ENCODE measurements at regions not wholly inside any gene's neighbourhood (a gene's known extent, or its start where the extent isn't known, plus 50 kb on each side); places are given as distances from the start of the nearest gene placed in this dataset.
A peak's percentile ranks its signal among the peaks of the same experiment; 100 is the strongest.

GRCh38 chr6:25016014-25016720, 80.4 kb upstream of the RIPOR2 start:
- Histone ChIP-seq H3K4me3 (ENCODE audit: low read length) (no peak overlapping the region), H3K36me3 (ENCODE audit: insufficient read depth, low read length) (peaks cover 9% of the 10 kb centered on the region), H3K27ac (ENCODE audit: low read depth in 1 of 2, low read length in 2 of 2) (no peak overlapping the region), H3K4me1 (ENCODE audit: insufficient read depth, low read length) (peaks cover 35% of the 10 kb centered on the region), H3K9me3 (ENCODE audit: control insufficient read depth in 1 of 2, insufficient read depth in 1 of 2, low read length in 2 of 2) (no peaks in the 10 kb centered on the region), H3K27me3 (ENCODE audit: control insufficient read depth in 1 of 2, insufficient read depth in 2 of 2, low read length in 2 of 2) (no peaks in the 10 kb centered on the region)
- no peaks in the 10 kb centered on the region for H3K27me3 Mint-ChIP-seq
- no peak overlapping the region for H3K4me3 Mint-ChIP-seq
- CTCF ChIA-PET = interaction anchor here (0.7 to 7.9 kb wide), 7 partner anchors 10 to 160 kb away, joined by 3 to 95 read pairs (median 37); no protein-coding TSS in a partner anchor
- ATAC-seq (ENCODE audit: poor library complexity) (no peak), DNase-seq (no peak)
- H3K9me3 Mint-ChIP-seq = no peaks in the 10 kb centered on the region
- peak overlapping the region; percentile 89 for H3K27ac Mint-ChIP-seq
- H3K4me1 Mint-ChIP-seq (ENCODE audit: low read depth) = peaks cover 58% of the 10 kb centered on the region
- intact Hi-C loops (cut with DNase I, micrococcal nuclease) = loop anchor here (5.0 kb wide), 2 partner anchors 294 to 309 kb away; no protein-coding TSS in a partner anchor
- TF ChIP-seq, protein P1, sequence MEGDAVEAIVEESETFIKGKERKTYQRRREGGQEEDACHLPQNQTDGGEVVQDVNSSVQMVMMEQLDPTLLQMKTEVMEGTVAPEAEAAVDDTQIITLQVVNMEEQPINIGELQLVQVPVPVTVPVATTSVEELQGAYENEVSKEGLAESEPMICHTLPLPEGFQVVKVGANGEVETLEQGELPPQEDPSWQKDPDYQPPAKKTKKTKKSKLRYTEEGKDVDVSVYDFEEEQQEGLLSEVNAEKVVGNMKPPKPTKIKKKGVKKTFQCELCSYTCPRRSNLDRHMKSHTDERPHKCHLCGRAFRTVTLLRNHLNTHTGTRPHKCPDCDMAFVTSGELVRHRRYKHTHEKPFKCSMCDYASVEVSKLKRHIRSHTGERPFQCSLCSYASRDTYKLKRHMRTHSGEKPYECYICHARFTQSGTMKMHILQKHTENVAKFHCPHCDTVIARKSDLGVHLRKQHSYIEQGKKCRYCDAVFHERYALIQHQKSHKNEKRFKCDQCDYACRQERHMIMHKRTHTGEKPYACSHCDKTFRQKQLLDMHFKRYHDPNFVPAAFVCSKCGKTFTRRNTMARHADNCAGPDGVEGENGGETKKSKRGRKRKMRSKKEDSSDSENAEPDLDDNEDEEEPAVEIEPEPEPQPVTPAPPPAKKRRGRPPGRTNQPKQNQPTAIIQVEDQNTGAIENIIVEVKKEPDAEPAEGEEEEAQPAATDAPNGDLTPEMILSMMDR (IDR thresholded peaks at IDR 0.05) = no peak
- POLR2A ChIA-PET = interaction anchor here (0.9 to 3.8 kb wide), 4 partner anchors 25 to 160 kb away, joined by 4 to 26 read pairs (median 14); no protein-coding TSS in a partner anchor
- no peaks in the 10 kb centered on the region for H3K36me3 Mint-ChIP-seq (ENCODE audit: low read depth)

GRCh38 chr6:25017486-25017885, 81.7 kb upstream of the RIPOR2 start:
- TF ChIP-seq, protein P1 (IDR thresholded peaks at IDR 0.05) = no peak
- ChIA-PET CTCF (interaction anchor here (0.6 to 7.9 kb wide), 51 partner anchors 9 to 975 kb away, joined by 3 to 95 read pairs (median 5); partner anchors contain the start of gene RIPOR2), POLR2A (interaction anchor here (0.9 to 3.4 kb wide), 32 partner anchors 9 to 436 kb away, joined by 3 to 53 read pairs (median 6); partner anchors contain the start of genes C6orf62 and RIPOR2)
- H3K4me3 Mint-ChIP-seq = peak overlapping the region; percentile 46
- no peaks in the 10 kb centered on the region for H3K27me3 Mint-ChIP-seq
- Histone ChIP-seq H3K4me3 (ENCODE audit: low read length) (no peak overlapping the region), H3K27ac (ENCODE audit: low read depth in 1 of 2, low read length in 2 of 2) (peak overlapping the region; percentile 44 to 50), H3K4me1 (ENCODE audit: insufficient read depth, low read length) (peaks cover 35% of the 10 kb centered on the region), H3K27me3 (ENCODE audit: control insufficient read depth in 1 of 2, insufficient read depth in 2 of 2, low read length in 2 of 2) (no peaks in the 10 kb centered on the region), H3K36me3 (ENCODE audit: insufficient read depth, low read length) (peaks cover 9% of the 10 kb centered on the region), H3K9me3 (ENCODE audit: control insufficient read depth in 1 of 2, insufficient read depth in 1 of 2, low read length in 2 of 2) (no peaks in the 10 kb centered on the region)
- intact Hi-C loops (cut with DNase I, micrococcal nuclease) = loop anchor here (5.0 kb wide), 2 partner anchors 295 to 310 kb away; no protein-coding TSS in a partner anchor
- H3K9me3 Mint-ChIP-seq = no peaks in the 10 kb centered on the region
- no peaks in the 10 kb centered on the region for H3K36me3 Mint-ChIP-seq (ENCODE audit: low read depth)
- ATAC-seq (ENCODE audit: poor library complexity) (no peak), DNase-seq (peak in 1 of 14 experiments; percentile 23)
- H3K4me1 Mint-ChIP-seq (ENCODE audit: low read depth) = peaks cover 50% of the 10 kb centered on the region
- peak overlapping the region; percentile 89 for H3K27ac Mint-ChIP-seq

DNA sequence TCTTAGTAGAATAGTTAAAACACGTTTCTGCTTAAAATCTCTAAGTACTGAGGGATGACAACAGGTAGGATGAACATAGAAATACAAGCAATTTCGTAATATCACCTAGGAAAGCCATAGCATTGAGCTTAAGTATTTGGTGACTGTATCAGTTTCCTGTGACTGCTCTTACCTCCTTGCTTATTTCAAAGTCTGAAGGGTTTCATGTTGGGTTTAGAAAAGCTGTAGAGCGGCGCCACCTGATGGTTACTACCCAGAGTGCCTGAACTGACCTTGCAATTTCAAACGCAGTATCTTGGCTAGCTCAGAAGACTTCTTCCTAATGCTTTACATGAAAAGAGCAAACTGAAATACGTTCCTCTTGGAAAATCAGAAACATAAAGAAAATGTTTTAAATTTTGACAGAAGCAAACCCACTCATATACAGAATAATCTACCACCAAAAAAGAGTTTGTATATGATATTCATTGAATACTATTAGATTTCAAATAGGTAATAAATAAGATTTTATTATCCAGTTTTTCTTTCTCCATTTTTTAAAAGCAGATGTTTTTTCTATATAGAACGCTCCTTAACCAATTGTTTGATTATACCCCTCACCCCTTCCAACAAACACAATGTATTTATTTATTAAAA, 82.3 kb upstream of the RIPOR2 start:
- Mint-ChIP-seq H3K27me3 (no peaks in the 10 kb centered on the region), H3K4me1 (ENCODE audit: low read depth) (peaks cover 44% of the 10 kb centered on the region), H3K36me3 (ENCODE audit: low read depth) (no peaks in the 10 kb centered on the region), H3K4me3 (peak overlapping the region; percentile 46), H3K9me3 (no peaks in the 10 kb centered on the region), H3K27ac (peak overlapping the region; percentile 89)
- ATAC-seq (ENCODE audit: poor library complexity) = peak; percentile 75
- Histone ChIP-seq H3K9me3 (ENCODE audit: control insufficient read depth in 1 of 2, insufficient read depth in 1 of 2, low read length in 2 of 2) (no peaks in the 10 kb centered on the region), H3K36me3 (ENCODE audit: insufficient read depth, low read length) (peaks cover 9% of the 10 kb centered on the region), H3K27me3 (ENCODE audit: control insufficient read depth in 1 of 2, insufficient read depth in 2 of 2, low read length in 2 of 2) (no peaks in the 10 kb centered on the region), H3K27ac (ENCODE audit: low read depth in 1 of 2, low read length in 2 of 2) (peak overlapping the region; percentile 44 to 50), H3K4me1 (ENCODE audit: insufficient read depth, low read length) (peaks cover 35% of the 10 kb centered on the region), H3K4me3 (ENCODE audit: low read length) (no peak overlapping the region)
- CTCF ChIA-PET = interaction anchor here (0.6 to 7.9 kb wide), 52 partner anchors 8 to 974 kb away, joined by 3 to 95 read pairs (median 5); partner anchors contain the start of gene RIPOR2
- POLR2A ChIA-PET = interaction anchor here (0.7 to 3.4 kb wide), 35 partner anchors 9 to 437 kb away, joined by 3 to 53 read pairs (median 6); partner anchors contain the start of genes C6orf62 and RIPOR2
- TF ChIP-seq, protein P1 (IDR thresholded peaks at IDR 0.05) = peak; percentile 87
- DNase-seq = peak; percentile 68 to 92 (median 79)
- intact Hi-C loops (cut with DNase I, micrococcal nuclease) = loop anchor here (1.0 to 5.0 kb wide), 7 partner anchors 53 to 437 kb away; no protein-coding TSS in a partner anchor

Data from CD4-positive, alpha-beta T cell (primary cell).